WTC11 (cell line): ENCODE measurements at regions not wholly inside any gene's neighbourhood (a gene's known extent, or its start where the extent isn't known, plus 50 kb on each side); places are given as distances from the start of the nearest gene placed in this dataset.

Experiments used
- ATAC-seq: fragments of 200-7000 bp; cut with Tn5 transposase; 2 replicates; pipeline ENCODE4 v1.10.0; 2021; ENCODE audit warnings: mild to moderate bottlenecking, moderate library complexity
- CTCF ChIA-PET: fragments of 300-600 bp; sonication (Branson Sonifier 250); formaldehyde crosslinking; loops from one replicate; lab custom pipeline; 2021; ENCODE audit warnings: antibody characterized with exemption; lab: Charles Lee
- POLR2A ChIA-PET: fragments of 350-600 bp; sonication (Branson Sonifier 250); formaldehyde crosslinking; loops from one replicate; lab custom pipeline; 2021; ENCODE audit warnings: antibody characterized with exemption; lab: Charles Lee
- DNase-seq: peaks from one replicate; pipeline ENCODE4 v3.0.0; 2021; ENCODE audit warnings: low spot score
- H3K27ac Mint-ChIP-seq: 2 replicates; pipeline ENCODE4 v1.8.0; 2021; ENCODE audit warnings: mixed read lengths
- H3K27me3 Mint-ChIP-seq: 2 replicates; pipeline ENCODE4 v1.8.0; 2021; ENCODE audit warnings: low read depth, mild to moderate bottlenecking, moderate library complexity, mixed read lengths
- H3K36me3 Mint-ChIP-seq: 2 replicates; pipeline ENCODE4 v1.8.0; 2021; ENCODE audit warnings: mixed read lengths
- H3K4me1 Mint-ChIP-seq: 2 replicates; pipeline ENCODE4 v1.8.0; 2022; ENCODE audit warnings: mixed read lengths
- H3K4me3 Mint-ChIP-seq: 2 replicates; pipeline ENCODE4 v1.8.0; 2021; ENCODE audit warnings: mild to moderate bottlenecking, moderate library complexity, mixed read lengths
- H3K9me3 Mint-ChIP-seq: 2 replicates; pipeline ENCODE4 v1.8.0; 2021; ENCODE audit warnings: mixed read lengths
- CBFB ChIP-seq: sonication (generic); formaldehyde crosslinking; IDR thresholded peaks from 2 replicates; pipeline ENCODE4 v1.8.1; 2022; ENCODE audit warnings: mild to moderate bottlenecking, low read depth, missing genetic modification reagents
- CREM ChIP-seq: sonication (generic); formaldehyde crosslinking; IDR thresholded peaks from 2 replicates; pipeline ENCODE4 v1.8.1; 2022; ENCODE audit warnings: mild to moderate bottlenecking, missing genetic modification reagents, moderate library complexity
- EMX1 ChIP-seq: fragments of 250-450 bp; sonication (Bioruptor Pico); IDR thresholded peaks from 2 replicates; pipeline ENCODE4 v1.8.0; 2021; ENCODE audit warnings: mild to moderate bottlenecking
- ESRRA ChIP-seq: sonication (generic); formaldehyde crosslinking; IDR thresholded peaks from 2 replicates; pipeline ENCODE4 v1.8.1; 2022; ENCODE audit warnings: mild to moderate bottlenecking, missing genetic modification reagents, borderline replicate concordance
- HMGA2 ChIP-seq: fragments of 250-450 bp; sonication (Bioruptor Pico); IDR thresholded peaks from 2 replicates; pipeline ENCODE4 v1.4.0; 2021; ENCODE audit warnings: mild to moderate bottlenecking, moderate library complexity
- JAZF1 ChIP-seq: fragments of 250-450 bp; sonication (Bioruptor Pico); IDR thresholded peaks from 2 replicates; pipeline ENCODE4 v1.9.0; 2021; ENCODE audit warnings: moderate library complexity, mild to moderate bottlenecking, inconsistent platforms
- MYBL2 ChIP-seq: sonication (generic); formaldehyde crosslinking; IDR thresholded peaks from 2 replicates; pipeline ENCODE4 v1.8.1; 2023; ENCODE audit warnings: mild to moderate bottlenecking, moderate library complexity, missing genetic modification reagents
- NFE2L1 ChIP-seq: sonication (generic); formaldehyde crosslinking; IDR thresholded peaks from 2 replicates; pipeline ENCODE4 v1.8.1; 2023; ENCODE audit warnings: missing genetic modification reagents
- NR1H2 ChIP-seq: sonication (generic); formaldehyde crosslinking; IDR thresholded peaks from 2 replicates; pipeline ENCODE4 v1.9.0; 2021; ENCODE audit warnings: mild to moderate bottlenecking, moderate library complexity, missing genetic modification reagents
- OVOL2 ChIP-seq: fragments of 250-450 bp; sonication (Bioruptor Pico); IDR thresholded peaks from 2 replicates; pipeline ENCODE4 v1.9.0; 2021; ENCODE audit warnings: mild to moderate bottlenecking, borderline replicate concordance
- RELA ChIP-seq: sonication (generic); formaldehyde crosslinking; IDR thresholded peaks from 2 replicates; pipeline ENCODE4 v1.8.1; 2022; ENCODE audit warnings: missing genetic modification reagents, mild to moderate bottlenecking, borderline replicate concordance
- RORB ChIP-seq: fragments of 250-450 bp; sonication (Bioruptor Pico); IDR thresholded peaks from 2 replicates; pipeline ENCODE4 v1.9.0; 2021; ENCODE audit warnings: mild to moderate bottlenecking
- SOX15 ChIP-seq: fragments of 250-450 bp; sonication (Bioruptor Pico); IDR thresholded peaks from 2 replicates; pipeline ENCODE4 v1.9.0; 2021; ENCODE audit warnings: mild to moderate bottlenecking
- SP1 ChIP-seq: sonication (generic); formaldehyde crosslinking; conservative IDR thresholded peaks from 2 replicates; pipeline ENCODE4 v1.8.1; 2022; ENCODE audit warnings: missing genetic modification reagents
- TEAD1 ChIP-seq: sonication (generic); formaldehyde crosslinking; IDR thresholded peaks from 2 replicates; pipeline ENCODE4 v1.8.0; 2022; ENCODE audit warnings: mild to moderate bottlenecking, missing genetic modification reagents
- ZNF138 ChIP-seq: sonication (generic); formaldehyde crosslinking; conservative IDR thresholded peaks from 2 replicates; pipeline ENCODE4 v1.8.1; 2022; ENCODE audit warnings: mild to moderate bottlenecking, moderate library complexity, missing genetic modification reagents
- ZNF396 ChIP-seq: fragments of 250-450 bp; sonication (Bioruptor Pico); IDR thresholded peaks from 2 replicates; pipeline ENCODE4 v1.8.0; 2021; ENCODE audit warnings: mild to moderate bottlenecking, moderate library complexity, borderline replicate concordance
- ZNF423 ChIP-seq: fragments of 250-450 bp; sonication (Bioruptor Pico); IDR thresholded peaks from 2 replicates; pipeline ENCODE4 v2.1.2; 2022; ENCODE audit warnings: mild to moderate bottlenecking, moderate library complexity
- ZNF671 ChIP-seq: fragments of 250-450 bp; sonication (Bioruptor Pico); IDR thresholded peaks from 2 replicates; pipeline ENCODE4 v1.8.0; 2021; ENCODE audit warnings: mild to moderate bottlenecking
- TF ChIP-seq, protein P1 (sequence below): sonication (generic); formaldehyde crosslinking; IDR thresholded peaks from 2 replicates; pipeline ENCODE4 v1.8.0; 2022; ENCODE audit warnings: mild to moderate bottlenecking, missing genetic modification reagents
- TF ChIP-seq, protein P2 (sequence below): sonication (generic); formaldehyde crosslinking; IDR thresholded peaks from 2 replicates; pipeline ENCODE4 v1.8.1; 2022; ENCODE audit warnings: missing genetic modification reagents, borderline replicate concordance
- TF ChIP-seq, protein P3 (sequence below): sonication (generic); formaldehyde crosslinking; IDR thresholded peaks from 2 replicates; pipeline ENCODE4 v1.8.0; 2022; ENCODE audit warnings: missing genetic modification reagents
- TF ChIP-seq, protein P4 (sequence below): sonication (generic); formaldehyde crosslinking; IDR thresholded peaks from 2 replicates; pipeline ENCODE4 v1.8.1; 2023; ENCODE audit warnings: mild to moderate bottlenecking, moderate library complexity, missing genetic modification reagents
- TF ChIP-seq, protein P5 (sequence below): sonication (generic); formaldehyde crosslinking; IDR thresholded peaks from 2 replicates; pipeline ENCODE4 v1.8.1; 2023; ENCODE audit warnings: mild to moderate bottlenecking, missing genetic modification reagents, moderate library complexity

DNA sequence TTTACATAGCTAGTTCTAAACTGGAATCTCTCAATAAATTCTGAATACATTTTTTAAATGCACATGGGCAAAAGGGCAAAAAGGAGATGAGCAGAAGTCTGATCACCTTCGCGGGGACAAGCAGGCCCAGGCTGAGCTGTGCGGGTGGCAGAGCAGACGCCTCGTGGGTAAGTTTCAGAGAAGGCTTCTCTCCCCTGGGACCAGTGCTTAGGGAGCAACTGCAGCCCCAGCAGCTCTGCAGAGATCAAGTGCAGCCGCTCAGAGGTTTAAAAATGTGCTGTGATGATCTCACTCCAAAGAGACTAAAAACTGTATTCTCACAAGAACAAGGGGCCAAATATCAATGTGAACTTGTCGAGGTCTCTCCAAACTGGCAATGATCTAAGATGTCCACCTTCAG lies 264.3 kb upstream of the RNF32 start:
- H3K27me3 Mint-ChIP-seq, result no peaks in the 10 kb centered on the region; the same call in none of the 2 replicates
- peaks cover 22% of the 10 kb centered on the region for H3K36me3 Mint-ChIP-seq
- no peak for ATAC-seq
- H3K27ac Mint-ChIP-seq, result no peak overlapping the region
- ChIA-PET POLR2A (no interaction called here), CTCF (no interaction called here)
- peaks cover 47% of the 10 kb centered on the region for H3K9me3 Mint-ChIP-seq
- no peak overlapping the region for H3K4me3 Mint-ChIP-seq
- DNase-seq, result no peak
- no peaks in the 10 kb centered on the region for H3K4me1 Mint-ChIP-seq
- TF ChIP-seq ESRRA (CRISPR knock-in tag) (no peak), HMGA2 (no peak), CBFB (CRISPR knock-in tag) (no peak), TEAD1 (CRISPR knock-in tag) (no peak), RELA (no peak), ZNF671 (no peak), NFE2L1 (CRISPR knock-in tag) (no peak), OVOL2 (CRISPR knock-in tag) (no peak), ZNF423 (no peak), CREM (no peak), SP1 (CRISPR knock-in tag) (no peak), RORB (CRISPR knock-in tag) (no peak), EMX1 (CRISPR knock-in tag) (no peak), JAZF1 (CRISPR knock-in tag) (no peak), SOX15 (CRISPR knock-in tag) (no peak)
- TF ChIP-seq, protein P1, sequence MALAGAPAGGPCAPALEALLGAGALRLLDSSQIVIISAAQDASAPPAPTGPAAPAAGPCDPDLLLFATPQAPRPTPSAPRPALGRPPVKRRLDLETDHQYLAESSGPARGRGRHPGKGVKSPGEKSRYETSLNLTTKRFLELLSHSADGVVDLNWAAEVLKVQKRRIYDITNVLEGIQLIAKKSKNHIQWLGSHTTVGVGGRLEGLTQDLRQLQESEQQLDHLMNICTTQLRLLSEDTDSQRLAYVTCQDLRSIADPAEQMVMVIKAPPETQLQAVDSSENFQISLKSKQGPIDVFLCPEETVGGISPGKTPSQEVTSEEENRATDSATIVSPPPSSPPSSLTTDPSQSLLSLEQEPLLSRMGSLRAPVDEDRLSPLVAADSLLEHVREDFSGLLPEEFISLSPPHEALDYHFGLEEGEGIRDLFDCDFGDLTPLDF (CRISPR knock-in tag), result no peak
- TF ChIP-seq, protein P2, sequence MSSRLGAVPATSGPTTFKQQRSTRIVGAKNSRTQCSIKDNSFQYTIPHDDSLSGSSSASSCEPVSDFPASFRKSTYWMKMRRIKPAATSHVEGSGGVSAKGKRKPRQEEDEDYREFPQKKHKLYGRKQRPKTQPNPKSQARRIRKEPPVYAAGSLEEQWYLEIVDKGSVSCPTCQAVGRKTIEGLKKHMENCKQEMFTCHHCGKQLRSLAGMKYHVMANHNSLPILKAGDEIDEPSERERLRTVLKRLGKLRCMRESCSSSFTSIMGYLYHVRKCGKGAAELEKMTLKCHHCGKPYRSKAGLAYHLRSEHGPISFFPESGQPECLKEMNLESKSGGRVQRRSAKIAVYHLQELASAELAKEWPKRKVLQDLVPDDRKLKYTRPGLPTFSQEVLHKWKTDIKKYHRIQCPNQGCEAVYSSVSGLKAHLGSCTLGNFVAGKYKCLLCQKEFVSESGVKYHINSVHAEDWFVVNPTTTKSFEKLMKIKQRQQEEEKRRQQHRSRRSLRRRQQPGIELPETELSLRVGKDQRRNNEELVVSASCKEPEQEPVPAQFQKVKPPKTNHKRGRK (CRISPR knock-in tag), result no peak
- TF ChIP-seq, protein P3, sequence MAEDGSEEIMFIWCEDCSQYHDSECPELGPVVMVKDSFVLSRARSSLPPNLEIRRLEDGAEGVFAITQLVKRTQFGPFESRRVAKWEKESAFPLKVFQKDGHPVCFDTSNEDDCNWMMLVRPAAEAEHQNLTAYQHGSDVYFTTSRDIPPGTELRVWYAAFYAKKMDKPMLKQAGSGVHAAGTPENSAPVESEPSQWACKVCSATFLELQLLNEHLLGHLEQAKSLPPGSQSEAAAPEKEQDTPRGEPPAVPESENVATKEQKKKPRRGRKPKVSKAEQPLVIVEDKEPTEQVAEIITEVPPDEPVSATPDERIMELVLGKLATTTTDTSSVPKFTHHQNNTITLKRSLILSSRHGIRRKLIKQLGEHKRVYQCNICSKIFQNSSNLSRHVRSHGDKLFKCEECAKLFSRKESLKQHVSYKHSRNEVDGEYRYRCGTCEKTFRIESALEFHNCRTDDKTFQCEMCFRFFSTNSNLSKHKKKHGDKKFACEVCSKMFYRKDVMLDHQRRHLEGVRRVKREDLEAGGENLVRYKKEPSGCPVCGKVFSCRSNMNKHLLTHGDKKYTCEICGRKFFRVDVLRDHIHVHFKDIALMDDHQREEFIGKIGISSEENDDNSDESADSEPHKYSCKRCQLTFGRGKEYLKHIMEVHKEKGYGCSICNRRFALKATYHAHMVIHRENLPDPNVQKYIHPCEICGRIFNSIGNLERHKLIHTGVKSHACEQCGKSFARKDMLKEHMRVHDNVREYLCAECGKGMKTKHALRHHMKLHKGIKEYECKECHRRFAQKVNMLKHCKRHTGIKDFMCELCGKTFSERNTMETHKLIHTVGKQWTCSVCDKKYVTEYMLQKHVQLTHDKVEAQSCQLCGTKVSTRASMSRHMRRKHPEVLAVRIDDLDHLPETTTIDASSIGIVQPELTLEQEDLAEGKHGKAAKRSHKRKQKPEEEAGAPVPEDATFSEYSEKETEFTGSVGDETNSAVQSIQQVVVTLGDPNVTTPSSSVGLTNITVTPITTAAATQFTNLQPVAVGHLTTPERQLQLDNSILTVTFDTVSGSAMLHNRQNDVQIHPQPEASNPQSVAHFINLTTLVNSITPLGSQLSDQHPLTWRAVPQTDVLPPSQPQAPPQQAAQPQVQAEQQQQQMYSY (CRISPR knock-in tag), result no peak
- TF ChIP-seq, protein P4, sequence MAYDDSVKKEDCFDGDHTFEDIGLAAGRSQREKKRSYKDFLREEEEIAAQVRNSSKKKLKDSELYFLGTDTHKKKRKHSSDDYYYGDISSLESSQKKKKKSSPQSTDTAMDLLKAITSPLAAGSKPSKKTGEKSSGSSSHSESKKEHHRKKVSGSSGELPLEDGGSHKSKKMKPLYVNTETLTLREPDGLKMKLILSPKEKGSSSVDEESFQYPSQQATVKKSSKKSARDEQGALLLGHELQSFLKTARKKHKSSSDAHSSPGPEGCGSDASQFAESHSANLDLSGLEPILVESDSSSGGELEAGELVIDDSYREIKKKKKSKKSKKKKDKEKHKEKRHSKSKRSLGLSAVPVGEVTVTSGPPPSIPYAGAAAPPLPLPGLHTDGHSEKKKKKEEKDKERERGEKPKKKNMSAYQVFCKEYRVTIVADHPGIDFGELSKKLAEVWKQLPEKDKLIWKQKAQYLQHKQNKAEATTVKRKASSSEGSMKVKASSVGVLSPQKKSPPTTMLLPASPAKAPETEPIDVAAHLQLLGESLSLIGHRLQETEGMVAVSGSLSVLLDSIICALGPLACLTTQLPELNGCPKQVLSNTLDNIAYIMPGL (CRISPR knock-in tag), result no peak

DNA sequence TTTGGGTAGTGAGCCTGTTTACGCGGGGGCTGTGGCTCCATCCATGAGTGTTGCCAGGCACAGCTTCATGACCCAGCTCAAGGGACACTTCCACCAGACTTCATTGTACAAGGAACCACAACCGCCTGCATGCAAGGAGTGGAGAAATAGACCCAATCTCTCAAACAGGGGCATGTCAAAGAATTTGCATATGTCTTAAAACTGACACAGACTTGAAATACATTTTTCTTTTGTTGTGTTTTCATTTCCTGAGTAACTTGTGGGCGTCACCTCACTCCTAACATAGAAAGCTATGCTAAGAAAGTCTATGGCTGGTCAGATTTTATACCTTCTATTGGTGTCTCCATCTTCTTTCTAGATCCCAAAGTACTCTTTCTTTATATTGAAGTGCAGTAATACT lies 266.2 kb upstream of the RNF32 start:
- H3K36me3 Mint-ChIP-seq, result peaks cover 37% of the 10 kb centered on the region
- CTCF ChIA-PET, result no interaction called here
- H3K4me1 Mint-ChIP-seq, result no peaks in the 10 kb centered on the region
- H3K27me3 Mint-ChIP-seq, result no peaks in the 10 kb centered on the region; the same call in none of the 2 replicates
- ATAC-seq (no peak), DNase-seq (no peak)
- H3K9me3 Mint-ChIP-seq, result peaks cover 65% of the 10 kb centered on the region
- POLR2A ChIA-PET, result no interaction called here
- no peak overlapping the region for H3K27ac Mint-ChIP-seq
- H3K4me3 Mint-ChIP-seq, result no peak overlapping the region
- TF ChIP-seq NR1H2 (CRISPR knock-in tag) (no peak), MYBL2 (CRISPR knock-in tag) (no peak), ZNF138 (CRISPR knock-in tag) (no peak), CBFB (CRISPR knock-in tag) (no peak), ZNF396 (CRISPR knock-in tag) (no peak), ZNF423 (no peak), JAZF1 (CRISPR knock-in tag) (no peak)
- TF ChIP-seq, protein P1 (CRISPR knock-in tag), result no peak
- TF ChIP-seq, protein P3 (CRISPR knock-in tag), result no peak
- TF ChIP-seq, protein P5, sequence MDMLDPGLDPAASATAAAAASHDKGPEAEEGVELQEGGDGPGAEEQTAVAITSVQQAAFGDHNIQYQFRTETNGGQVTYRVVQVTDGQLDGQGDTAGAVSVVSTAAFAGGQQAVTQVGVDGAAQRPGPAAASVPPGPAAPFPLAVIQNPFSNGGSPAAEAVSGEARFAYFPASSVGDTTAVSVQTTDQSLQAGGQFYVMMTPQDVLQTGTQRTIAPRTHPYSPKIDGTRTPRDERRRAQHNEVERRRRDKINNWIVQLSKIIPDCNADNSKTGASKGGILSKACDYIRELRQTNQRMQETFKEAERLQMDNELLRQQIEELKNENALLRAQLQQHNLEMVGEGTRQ, result no peak
